ENCODE measurements at regions not wholly inside any gene's neighbourhood (a gene's known extent, or its start where the extent isn't known, plus 50 kb on each side); places are given as distances from the start of the nearest gene placed in this dataset.
A peak's percentile ranks its signal among the peaks of the same experiment; 100 is the strongest.

- H3K56ac ChIP-seq (replicated peaks; ENCODE audit: insufficient read length, low read depth, low read length) = no peak overlapping the region
These were observed 83.2 kb upstream of the SFMBT2 start for GRCh38 chr10:7493996-7494395.

More at GRCh38 chr10:7493996-7494395, 83.2 kb upstream of the SFMBT2 start:
- Histone ChIP-seq H2BK15ac (ENCODE audit: low read length) (no peak overlapping the region), H3K4ac (replicated peaks; ENCODE audit: insufficient read length, low read depth, low read length) (no peak overlapping the region), H2BK5ac (ENCODE audit: low read depth, low read length) (no peak overlapping the region), H3K14ac (ENCODE audit: insufficient read length) (no peak overlapping the region), H4K20me1 (replicated peaks in 1 of 2; ENCODE audit: control insufficient read depth in 1 of 2, insufficient read depth in 2 of 2, low read length in 2 of 2) (no peaks in the 10 kb centered on the region), H3K79me2 (ENCODE audit: control insufficient read depth in 1 of 2, insufficient read depth in 2 of 2, low read length in 2 of 2) (no peaks in the 10 kb centered on the region), H3K27me3 (replicated peaks in 1 of 4; ENCODE audit: control insufficient read depth in 3 of 4, extremely low read depth in 1 of 4, insufficient read depth in 3 of 4, low read length in 3 of 4) (no peaks in the 10 kb centered on the region; a peak in 1 of 7 replicates), H4K91ac (replicated peaks; ENCODE audit: insufficient read length, low read length) (no peak overlapping the region), H3K36me3 (ENCODE audit: control insufficient read depth in 2 of 4, insufficient read depth in 4 of 4, low read length in 3 of 4) (no peaks in the 10 kb centered on the region; a peak in 1 of 8 replicates), H3K23me2 (ENCODE audit: low read depth, low read length) (no peaks in the 10 kb centered on the region), H3K9me3 (ENCODE audit: insufficient read depth in 2 of 2, low read depth in 1 of 2, low read length in 1 of 2) (no peaks in the 10 kb centered on the region), H2BK120ac (replicated peaks; ENCODE audit: low read depth, low read length) (no peak overlapping the region), H4K5ac (ENCODE audit: insufficient read length, low read depth, low read length) (no peak overlapping the region), H3K23ac (ENCODE audit: insufficient read length) (no peak overlapping the region), H2AFZ (ENCODE audit: low read length) (0 out of 2 replicates have a peak overlapping the region, but pooled peaks have one; percentile 17), H3K4me2 (ENCODE audit: insufficient read depth in 1 of 2, low read depth in 2 of 2, low read length in 2 of 2) (no peak overlapping the region; a peak in 1 of 4 replicates), H3K79me1 (ENCODE audit: low read depth, low read length) (no peaks in the 10 kb centered on the region), H2BK12ac (ENCODE audit: low read depth, low read length) (no peak overlapping the region), H2BK20ac (ENCODE audit: low read length) (no peak overlapping the region), H3K18ac (ENCODE audit: extremely low read depth, low read length) (no peak overlapping the region), H4K8ac (ENCODE audit: extremely low read depth, insufficient read depth, low read length) (no peak overlapping the region), H2AK5ac (ENCODE audit: low read depth, low read length) (no peak overlapping the region), H3K4me3 (ENCODE audit: extremely low read depth in 1 of 4, insufficient read depth in 2 of 4, low read depth in 3 of 4, low read length in 4 of 4) (no peak overlapping the region), H3K4me1 (replicated peaks in 1 of 4; ENCODE audit: control insufficient read depth in 3 of 4, insufficient read depth in 4 of 4, low read length in 3 of 4) (peaks cover 1 to 8% (median 4%) of the 10 kb centered on the region in 4 experiments; a peak in 6 of 7 replicates), H3K27ac (ENCODE audit: low read depth, low read length) (no peak overlapping the region), H3K9ac (replicated peaks in 1 of 4; ENCODE audit: extremely low read depth in 1 of 4, low read depth in 3 of 4, low read length in 3 of 4) (no peak overlapping the region)
- TF ChIP-seq CTBP2 (IDR thresholded peaks at IDR 0.05; ENCODE audit: borderline replicate concordance, insufficient read depth, insufficient read length, low read length) (no peak), TAF1 (IDR thresholded peaks at IDR 0.05; ENCODE audit: low read depth, low read length) (no peak), SAP30 (IDR thresholded peaks at IDR 0.05; ENCODE audit: insufficient read depth, insufficient replicate concordance, low read length) (no peak), SP4 (IDR thresholded peaks at IDR 0.05; ENCODE audit: low read length) (no peak), ATF3 (IDR thresholded peaks at IDR 0.05; ENCODE audit: insufficient read depth, low read depth, low read length) (no peak), CHD2 (IDR thresholded peaks at IDR 0.05; ENCODE audit: low read length) (no peak), CBX5 (IDR thresholded peaks at IDR 0.05; ENCODE audit: low read depth, low read length) (no peak), EP300 (IDR thresholded peaks at IDR 0.05; ENCODE audit: borderline replicate concordance in 1 of 2, low read depth in 2 of 2, low read length in 2 of 2) (no peak), KDM4A (IDR thresholded peaks at IDR 0.05; ENCODE audit: low read depth, low read length, severe bottlenecking) (no peak), TAF7 (optimal IDR thresholded peaks at IDR 0.05; ENCODE audit: borderline replicate concordance, low read depth, low read length) (no peak), GABPA (IDR thresholded peaks at IDR 0.05; ENCODE audit: borderline replicate concordance, insufficient read depth, low read length) (no peak), CHD1 (IDR thresholded peaks at IDR 0.05; ENCODE audit: low read depth, low read length) (no peak), SP2 (IDR thresholded peaks at IDR 0.05; ENCODE audit: low read length) (no peak), CBX8 (IDR thresholded peaks at IDR 0.05; ENCODE audit: borderline replicate concordance, low read depth, low read length) (no peak)
- ChIA-PET POLR2A (ENCODE audit: partially characterized antibody) (interaction anchor here (1.4 kb wide), 1 partner anchor 18 kb away, joined by 3 read pairs; no protein-coding TSS in a partner anchor), CTCF (ENCODE audit: partially characterized antibody) (interaction anchor here (0.7 to 1.7 kb wide), 3 partner anchors 16 to 57 kb away, joined by 3 to 6 read pairs (median 3); no protein-coding TSS in a partner anchor)
- no peak for FAIRE-seq
- DNase-seq (ENCODE audit: low read depth in 1 of 2, low spot score in 2 of 2) = no peak
- WGBS, 2 experiments (ENCODE audit: extremely low coverage in 1 of 2, insufficient coverage in 1 of 2, insufficient read length in 1 of 2, insufficient replicate concordance in 2 of 2, low coverage in 1 of 2, low lambda C conversion rate in 2 of 2, missing lambda C conversion rate in 1 of 2) = 80% methylated on average over 2 of the region's 2 CpGs; no CpG with 5 or more reads in 1 of the 2 experiments

Measured in H1 (cell line).